CD4-positive, alpha-beta T cell (primary cell): ENCODE measurements at regions not wholly inside any gene's neighbourhood (a gene's known extent, or its start where the extent isn't known, plus 50 kb on each side); places are given as distances from the start of the nearest gene placed in this dataset.

Source experiments
- ATAC-seq: fragments of 200-7000 bp; cut with Tn5 transposase; one replicate; pipeline ENCODE4 v1.10.0; 2022; ENCODE audit warnings: mild to moderate bottlenecking; ENCODE audit not compliant: poor library complexity
- CTCF ChIA-PET: fragments of 350-600 bp; sonication (Branson Sonifier 250); formaldehyde crosslinking; loops from one replicate; lab custom pipeline; 2021; ENCODE audit warnings: antibody characterized with exemption, inconsistent platforms; lab: Charles Lee
- POLR2A ChIA-PET: fragments of 350-600 bp; sonication (Branson Sonifier 250); formaldehyde crosslinking; loops from one replicate; lab custom pipeline; 2021; ENCODE audit warnings: antibody characterized with exemption, inconsistent platforms; lab: Charles Lee
- DNase-seq, 14 experiments: peaks; one replicate each; pipeline ENCODE4 v3.0.0-alpha.2; 2013 to 2020; ENCODE audit warnings: mixed read lengths in 2 of 14
- H3K27ac ChIP-seq, 2 donors: one replicate each; pipeline versions ENCODE4 v1.5.1 to v1.7.0; 2013; ENCODE audit warnings: low read length in 2 of 2, low read depth in 1 of 2, mild to moderate bottlenecking in 1 of 2
- H3K27me3 ChIP-seq, 2 experiments: 1 replicate in 1 of 2; 2 replicates in 1 of 2; pipeline versions ENCODE4 v1.6.1 to v1.7.0; 2013; ENCODE audit warnings: low read length in 2 of 2, control low read depth in 1 of 2, mild to moderate bottlenecking in 1 of 2, moderate library complexity in 1 of 2; ENCODE audit not compliant: insufficient read depth in 2 of 2, control insufficient read depth in 1 of 2
- H3K36me3 ChIP-seq: one replicate; pipeline ENCODE4 v1.6.1; 2013; ENCODE audit warnings: low read length, control low read depth; ENCODE audit not compliant: insufficient read depth
- H3K4me1 ChIP-seq: one replicate; pipeline ENCODE4 v1.6.1; 2013; ENCODE audit warnings: low read length, control low read depth; ENCODE audit not compliant: insufficient read depth
- H3K4me3 ChIP-seq: one replicate; pipeline ENCODE4 v1.5.1; 2013; ENCODE audit warnings: mild to moderate bottlenecking, low read length, moderate library complexity
- H3K9me3 ChIP-seq, 2 experiments: 1 replicate in 1 of 2; 2 replicates in 1 of 2; pipeline versions ENCODE4 v1.6.1 to v1.7.0; 2013; ENCODE audit warnings: low read length in 2 of 2, mild to moderate bottlenecking in 2 of 2, control low read depth in 1 of 2, moderate library complexity in 1 of 2; ENCODE audit not compliant: control insufficient read depth in 1 of 2, insufficient read depth in 1 of 2
- H3K27ac Mint-ChIP-seq: one replicate; pipeline ENCODE4 v1.8.0; 2020; ENCODE audit warnings: mixed read lengths
- H3K27me3 Mint-ChIP-seq: one replicate; pipeline ENCODE4 v1.8.0; 2021; ENCODE audit warnings: mixed read lengths
- H3K36me3 Mint-ChIP-seq: one replicate; pipeline ENCODE4 v1.8.0; 2021; ENCODE audit warnings: low read depth, mixed read lengths
- H3K4me1 Mint-ChIP-seq: one replicate; pipeline ENCODE4 v1.8.0; 2021; ENCODE audit warnings: low read depth, mixed read lengths
- H3K4me3 Mint-ChIP-seq: one replicate; pipeline ENCODE4 v1.8.0; 2020; ENCODE audit warnings: mild to moderate bottlenecking, mixed read lengths
- H3K9me3 Mint-ChIP-seq: one replicate; pipeline ENCODE4 v1.8.0; 2020; ENCODE audit warnings: mixed read lengths
- intact Hi-C, 2 experiments: fragments of 100-400 bp; cut with DNase I in 1 of 2; cut with micrococcal nuclease in 1 of 2; formaldehyde crosslinking; loops; one replicate each; pipeline versions ENCODE4 v1.15.1 to v1.9.0; 2023 to 2025; cut with DNase I, micrococcal nuclease
- TF ChIP-seq, protein P1 (sequence below): fragments of 200-600 bp; IDR thresholded peaks from one replicate; pipeline ENCODE4 v1.8.0; 2022; ENCODE audit warnings: antibody characterized with exemption, mild to moderate bottlenecking

DNA sequence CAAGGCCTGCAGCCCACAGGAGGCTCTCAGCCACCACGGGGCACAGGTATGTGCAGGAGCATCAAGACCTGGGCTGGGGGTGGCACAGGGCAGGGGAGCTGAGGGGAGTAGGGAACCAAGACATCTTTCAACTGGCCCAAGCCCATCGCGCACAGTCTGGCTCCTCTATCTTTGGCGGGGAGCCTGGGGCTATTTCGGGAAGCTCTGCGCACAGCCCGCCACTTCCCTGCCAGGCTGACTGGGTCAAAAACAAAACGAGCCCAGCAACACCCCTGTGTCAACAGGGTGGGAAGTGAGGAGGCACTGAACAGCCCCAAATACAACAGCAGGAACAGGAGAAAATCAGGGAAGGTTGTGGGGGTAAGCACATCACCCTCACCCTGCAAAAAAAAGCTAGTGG is 83.9 kb downstream of the ARL6IP4 start:
- Mint-ChIP-seq H3K4me1 (peaks cover 58% of the 10 kb centered on the region), H3K27ac (peak overlapping the region; percentile 66), H3K4me3 (no peak overlapping the region), H3K36me3 (no peaks in the 10 kb centered on the region), H3K9me3 (no peaks in the 10 kb centered on the region), H3K27me3 (no peaks in the 10 kb centered on the region)
- POLR2A ChIA-PET: no interaction called here
- no peak overlapping the region for H3K4me3 ChIP-seq
- DNase-seq: no peak
- H3K36me3 ChIP-seq: no peaks in the 10 kb centered on the region
- no peaks in the 10 kb centered on the region for H3K9me3 ChIP-seq
- no peak overlapping the region for H3K27ac ChIP-seq
- no peaks in the 10 kb centered on the region for H3K27me3 ChIP-seq
- TF ChIP-seq, protein P1, sequence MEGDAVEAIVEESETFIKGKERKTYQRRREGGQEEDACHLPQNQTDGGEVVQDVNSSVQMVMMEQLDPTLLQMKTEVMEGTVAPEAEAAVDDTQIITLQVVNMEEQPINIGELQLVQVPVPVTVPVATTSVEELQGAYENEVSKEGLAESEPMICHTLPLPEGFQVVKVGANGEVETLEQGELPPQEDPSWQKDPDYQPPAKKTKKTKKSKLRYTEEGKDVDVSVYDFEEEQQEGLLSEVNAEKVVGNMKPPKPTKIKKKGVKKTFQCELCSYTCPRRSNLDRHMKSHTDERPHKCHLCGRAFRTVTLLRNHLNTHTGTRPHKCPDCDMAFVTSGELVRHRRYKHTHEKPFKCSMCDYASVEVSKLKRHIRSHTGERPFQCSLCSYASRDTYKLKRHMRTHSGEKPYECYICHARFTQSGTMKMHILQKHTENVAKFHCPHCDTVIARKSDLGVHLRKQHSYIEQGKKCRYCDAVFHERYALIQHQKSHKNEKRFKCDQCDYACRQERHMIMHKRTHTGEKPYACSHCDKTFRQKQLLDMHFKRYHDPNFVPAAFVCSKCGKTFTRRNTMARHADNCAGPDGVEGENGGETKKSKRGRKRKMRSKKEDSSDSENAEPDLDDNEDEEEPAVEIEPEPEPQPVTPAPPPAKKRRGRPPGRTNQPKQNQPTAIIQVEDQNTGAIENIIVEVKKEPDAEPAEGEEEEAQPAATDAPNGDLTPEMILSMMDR: no peak
- CTCF ChIA-PET: no interaction called here
- intact Hi-C loops: no loop called here
- ATAC-seq: no peak
- peaks cover 52% of the 10 kb centered on the region for H3K4me1 ChIP-seq

DNA sequence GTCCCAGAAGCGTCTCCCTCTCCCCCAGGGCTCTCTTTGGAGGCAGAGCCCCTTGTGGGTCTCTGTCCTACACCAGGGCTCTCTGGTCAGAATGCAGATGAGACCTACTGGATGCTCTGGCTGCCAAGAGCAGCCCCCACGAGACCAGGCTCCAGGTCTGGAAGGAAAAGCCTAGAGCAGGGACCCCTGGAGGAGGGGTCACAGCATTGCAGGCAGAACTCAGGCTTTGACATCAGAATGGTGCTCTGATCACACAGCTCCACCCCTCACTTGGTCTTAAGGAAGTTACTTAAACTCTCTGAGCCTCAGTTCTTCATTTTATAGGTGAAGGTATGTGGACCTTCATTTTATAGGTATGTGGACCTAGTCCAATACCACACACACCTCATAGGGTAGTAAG is 83.1 kb downstream of the ARL6IP4 start:
- Histone ChIP-seq H3K36me3 (no peaks in the 10 kb centered on the region), H3K4me1 (peaks cover 52% of the 10 kb centered on the region), H3K27me3 (no peaks in the 10 kb centered on the region), H3K27ac (no peak overlapping the region), H3K9me3 (no peaks in the 10 kb centered on the region), H3K4me3 (no peak overlapping the region)
- ATAC-seq (peak; percentile 89), DNase-seq (peak in 3 of 14 experiments; percentile 10 to 48 (median 28))
- no peaks in the 10 kb centered on the region for H3K9me3 Mint-ChIP-seq
- CTCF ChIA-PET: interaction anchor here (1.9 kb wide), 1 partner anchor 20 kb away, joined by 5 read pairs; no protein-coding TSS in a partner anchor
- POLR2A ChIA-PET: no interaction called here
- peak overlapping the region; percentile 66 for H3K27ac Mint-ChIP-seq
- peaks cover 60% of the 10 kb centered on the region for H3K4me1 Mint-ChIP-seq
- H3K27me3 Mint-ChIP-seq: no peaks in the 10 kb centered on the region
- peak overlapping the region; percentile 34 for H3K4me3 Mint-ChIP-seq
- no peaks in the 10 kb centered on the region for H3K36me3 Mint-ChIP-seq
- TF ChIP-seq, protein P1: no peak
- intact Hi-C loops: no loop called here

DNA sequence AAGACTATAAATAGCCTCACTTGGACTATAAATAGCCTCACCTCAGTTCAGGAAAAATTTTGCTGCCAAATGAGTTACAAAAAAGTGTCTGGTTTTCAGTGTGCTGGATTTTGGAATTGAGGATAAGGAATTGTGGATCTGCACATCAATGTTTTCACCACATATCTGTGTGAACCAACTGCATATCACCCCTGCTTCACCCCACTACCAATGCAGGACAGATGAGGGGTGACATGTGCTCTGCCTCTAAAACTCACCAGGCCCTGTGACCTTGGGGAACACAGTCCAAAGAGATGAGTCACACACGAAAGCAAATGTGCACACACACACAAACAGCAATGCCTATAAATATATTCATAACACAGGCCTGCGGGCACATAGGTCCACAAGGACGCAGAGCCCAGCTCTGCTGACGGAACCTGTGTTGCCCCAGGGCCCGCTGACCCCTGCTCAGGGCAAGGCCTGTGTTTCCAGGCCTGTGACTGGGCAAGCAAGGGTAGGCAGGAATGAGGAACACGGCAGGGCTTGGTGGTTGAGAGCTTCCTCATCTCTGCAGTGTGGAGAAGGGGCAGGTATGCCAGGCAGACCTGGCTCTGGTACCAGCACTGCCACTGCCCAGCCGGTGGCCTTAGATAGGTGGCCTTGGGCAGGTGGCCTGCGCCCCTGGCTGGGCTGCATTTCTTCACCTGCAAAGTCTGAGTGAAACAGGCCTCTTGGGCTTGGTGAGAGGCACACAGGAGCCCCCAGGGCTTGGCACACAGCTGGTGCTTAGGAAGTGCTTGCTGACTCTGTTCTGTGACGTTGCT is 82.4 kb downstream of the ARL6IP4 start:
- ATAC-seq: no peak
- H3K36me3 Mint-ChIP-seq: no peaks in the 10 kb centered on the region
- no peaks in the 10 kb centered on the region for H3K9me3 Mint-ChIP-seq
- no peaks in the 10 kb centered on the region for H3K27me3 ChIP-seq
- no peaks in the 10 kb centered on the region for H3K27me3 Mint-ChIP-seq
- no peak overlapping the region for H3K4me3 ChIP-seq
- no peaks in the 10 kb centered on the region for H3K36me3 ChIP-seq
- ChIA-PET POLR2A (interaction anchor here (0.6 kb wide), 1 partner anchor 12 kb away, joined by 3 read pairs; no protein-coding TSS in a partner anchor), CTCF (interaction anchor here (1.9 kb wide), 1 partner anchor 20 kb away, joined by 5 read pairs; no protein-coding TSS in a partner anchor)
- peak in 2 of 14 experiments; percentile 26 to 36 for DNase-seq
- peaks cover 52% of the 10 kb centered on the region for H3K4me1 ChIP-seq
- H3K9me3 ChIP-seq: no peaks in the 10 kb centered on the region
- no peak overlapping the region for H3K27ac ChIP-seq
- intact Hi-C loops: no loop called here
- TF ChIP-seq, protein P1: no peak
- peaks cover 60% of the 10 kb centered on the region for H3K4me1 Mint-ChIP-seq
- H3K27ac Mint-ChIP-seq: peak overlapping the region; percentile 66
- no peak overlapping the region for H3K4me3 Mint-ChIP-seq
